SK-N-SH (cell line): ENCODE measurements at regions not wholly inside any gene's neighbourhood (a gene's known extent, or its start where the extent isn't known, plus 50 kb on each side); places are given as distances from the start of the nearest gene placed in this dataset.

Experiments used
- CHD2 ChIP-seq: fragments of 150-350 bp; IDR thresholded peaks from 2 replicates; pipeline ENCODE4 v1.6.1; 2018; ENCODE audit warnings: low read length; ENCODE audit not compliant: partially characterized antibody
- ELF1 ChIP-seq: IDR thresholded peaks from 2 replicates; pipeline ENCODE4 v1.4.0; 2012
- EP300 ChIP-seq, 2 experiments: IDR thresholded peaks; 2 replicates each; pipeline versions ENCODE4 v1.4.0 to v1.6.1; 2012; ENCODE audit warnings: borderline replicate concordance in 1 of 2, low read depth in 1 of 2, low read length in 1 of 2
- GATA2 ChIP-seq: sonication (generic); formaldehyde crosslinking; IDR thresholded peaks from 2 replicates; pipeline ENCODE4 v1.5.0; 2020; ENCODE audit warnings: mild to moderate bottlenecking, missing genetic modification reagents
- POLR2AphosphoS5 ChIP-seq: IDR thresholded peaks from 2 replicates; pipeline ENCODE4 v1.6.1; 2012; ENCODE audit warnings: low read depth, low read length
- RAD21 ChIP-seq: IDR thresholded peaks from 2 replicates; pipeline ENCODE4 v1.6.1; 2012; ENCODE audit warnings: mild to moderate bottlenecking, low read length
- RFX5 ChIP-seq: IDR thresholded peaks from 2 replicates; pipeline ENCODE4 v1.6.1; 2012; ENCODE audit warnings: mild to moderate bottlenecking, improper control_type of control experiment, low read length
- SIN3A ChIP-seq: IDR thresholded peaks from 2 replicates; pipeline ENCODE4 v1.6.1; 2012; ENCODE audit warnings: low read depth, mild to moderate bottlenecking, low read length, moderate library complexity, borderline replicate concordance
- SMC3 ChIP-seq: IDR thresholded peaks from 2 replicates; pipeline ENCODE4 v1.6.1; 2012; ENCODE audit warnings: low read depth, low read length, improper control_type of control experiment
- YY1 ChIP-seq: IDR thresholded peaks from 2 replicates; pipeline ENCODE4 v1.4.0; 2012; ENCODE audit warnings: low read depth, mild to moderate bottlenecking
- TF ChIP-seq, protein P1 (sequence below): fragments of 200-600 bp; sonication (generic); IDR thresholded peaks from 2 replicates; pipeline ENCODE4 v1.6.1; 2017; ENCODE audit warnings: antibody characterized with exemption, mild to moderate bottlenecking, moderate library complexity
- TF ChIP-seq, protein P2 (sequence below): IDR thresholded peaks from 2 replicates; pipeline ENCODE4 v1.4.0; 2012; ENCODE audit warnings: low read depth, borderline replicate concordance
- TF ChIP-seq, protein P3 (sequence below): IDR thresholded peaks from 2 replicates; pipeline ENCODE4; 2012

DNA sequence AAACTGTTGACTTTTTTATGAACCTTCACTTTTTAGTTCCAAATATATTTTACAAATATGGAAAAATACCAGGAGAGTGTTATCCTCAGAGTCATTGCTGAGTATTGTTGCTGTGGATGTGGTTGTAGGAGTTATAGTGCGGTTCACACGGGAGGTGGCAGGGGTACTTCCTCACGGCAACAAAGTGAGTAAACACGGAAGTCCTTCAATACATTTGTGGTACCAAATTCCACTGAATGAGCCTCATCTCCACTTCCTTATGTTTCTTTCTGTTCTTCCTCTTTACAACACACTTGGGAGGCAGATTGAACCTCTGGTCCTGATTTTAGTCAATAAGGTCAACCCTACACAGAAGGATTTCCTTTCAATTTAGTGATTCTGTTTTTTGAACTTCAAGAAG, 371.8 kb downstream of the BTBD3 start:
- TF ChIP-seq, protein P1, sequence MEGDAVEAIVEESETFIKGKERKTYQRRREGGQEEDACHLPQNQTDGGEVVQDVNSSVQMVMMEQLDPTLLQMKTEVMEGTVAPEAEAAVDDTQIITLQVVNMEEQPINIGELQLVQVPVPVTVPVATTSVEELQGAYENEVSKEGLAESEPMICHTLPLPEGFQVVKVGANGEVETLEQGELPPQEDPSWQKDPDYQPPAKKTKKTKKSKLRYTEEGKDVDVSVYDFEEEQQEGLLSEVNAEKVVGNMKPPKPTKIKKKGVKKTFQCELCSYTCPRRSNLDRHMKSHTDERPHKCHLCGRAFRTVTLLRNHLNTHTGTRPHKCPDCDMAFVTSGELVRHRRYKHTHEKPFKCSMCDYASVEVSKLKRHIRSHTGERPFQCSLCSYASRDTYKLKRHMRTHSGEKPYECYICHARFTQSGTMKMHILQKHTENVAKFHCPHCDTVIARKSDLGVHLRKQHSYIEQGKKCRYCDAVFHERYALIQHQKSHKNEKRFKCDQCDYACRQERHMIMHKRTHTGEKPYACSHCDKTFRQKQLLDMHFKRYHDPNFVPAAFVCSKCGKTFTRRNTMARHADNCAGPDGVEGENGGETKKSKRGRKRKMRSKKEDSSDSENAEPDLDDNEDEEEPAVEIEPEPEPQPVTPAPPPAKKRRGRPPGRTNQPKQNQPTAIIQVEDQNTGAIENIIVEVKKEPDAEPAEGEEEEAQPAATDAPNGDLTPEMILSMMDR: no peak
- no peak for TF ChIP-seq SMC3
- no peak for TF ChIP-seq RFX5
- no peak for TF ChIP-seq POLR2AphosphoS5
- TF ChIP-seq RAD21: no peak
- TF ChIP-seq EP300 (IDR thresholded peaks at IDR 0.05; ENCODE audit: borderline replicate concordance in 1 of 2, low read depth in 1 of 2, low read length in 1 of 2): no peak
- TF ChIP-seq, protein P2, sequence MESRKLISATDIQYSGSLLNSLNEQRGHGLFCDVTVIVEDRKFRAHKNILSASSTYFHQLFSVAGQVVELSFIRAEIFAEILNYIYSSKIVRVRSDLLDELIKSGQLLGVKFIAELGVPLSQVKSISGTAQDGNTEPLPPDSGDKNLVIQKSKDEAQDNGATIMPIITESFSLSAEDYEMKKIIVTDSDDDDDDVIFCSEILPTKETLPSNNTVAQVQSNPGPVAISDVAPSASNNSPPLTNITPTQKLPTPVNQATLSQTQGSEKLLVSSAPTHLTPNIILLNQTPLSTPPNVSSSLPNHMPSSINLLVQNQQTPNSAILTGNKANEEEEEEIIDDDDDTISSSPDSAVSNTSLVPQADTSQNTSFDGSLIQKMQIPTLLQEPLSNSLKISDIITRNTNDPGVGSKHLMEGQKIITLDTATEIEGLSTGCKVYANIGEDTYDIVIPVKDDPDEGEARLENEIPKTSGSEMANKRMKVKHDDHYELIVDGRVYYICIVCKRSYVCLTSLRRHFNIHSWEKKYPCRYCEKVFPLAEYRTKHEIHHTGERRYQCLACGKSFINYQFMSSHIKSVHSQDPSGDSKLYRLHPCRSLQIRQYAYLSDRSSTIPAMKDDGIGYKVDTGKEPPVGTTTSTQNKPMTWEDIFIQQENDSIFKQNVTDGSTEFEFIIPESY: no peak
- TF ChIP-seq, protein P3, sequence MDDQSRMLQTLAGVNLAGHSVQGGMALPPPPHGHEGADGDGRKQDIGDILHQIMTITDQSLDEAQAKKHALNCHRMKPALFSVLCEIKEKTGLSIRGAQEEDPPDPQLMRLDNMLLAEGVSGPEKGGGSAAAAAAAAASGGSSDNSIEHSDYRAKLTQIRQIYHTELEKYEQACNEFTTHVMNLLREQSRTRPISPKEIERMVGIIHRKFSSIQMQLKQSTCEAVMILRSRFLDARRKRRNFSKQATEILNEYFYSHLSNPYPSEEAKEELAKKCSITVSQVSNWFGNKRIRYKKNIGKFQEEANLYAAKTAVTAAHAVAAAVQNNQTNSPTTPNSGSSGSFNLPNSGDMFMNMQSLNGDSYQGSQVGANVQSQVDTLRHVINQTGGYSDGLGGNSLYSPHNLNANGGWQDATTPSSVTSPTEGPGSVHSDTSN: no peak
- no peak for TF ChIP-seq GATA2 (CRISPR knock-in tag)
- no peak for TF ChIP-seq CHD2
- no peak for TF ChIP-seq ELF1
- no peak for TF ChIP-seq SIN3A
- TF ChIP-seq YY1: no peak
